ENCODE measurements at regions not wholly inside any gene's neighbourhood (a gene's known extent, or its start where the extent isn't known, plus 50 kb on each side); places are given as distances from the start of the nearest gene placed in this dataset.

GRCh38 chr5:58183078-58183785, 276.7 kb downstream of the PLK2 start:
- TF ChIP-seq CTCF (IDR thresholded peaks at IDR 0.05): no peak
- TF ChIP-seq EP300 (IDR thresholded peaks at IDR 0.05): no peak

Data from ovary (tissue), 3 donors.